Gastroesophageal sphincter (tissue), 3 donors: ENCODE measurements at regions not wholly inside any gene's neighbourhood (a gene's known extent, or its start where the extent isn't known, plus 50 kb on each side); places are given as distances from the start of the nearest gene placed in this dataset.

Experiments
- EP300 ChIP-seq: sonication (generic); formaldehyde crosslinking; IDR thresholded peaks from one replicate; pipeline ENCODE4 v1.6.1; 2017; ENCODE audit warnings: antibody characterized with exemption, mild to moderate bottlenecking
- POLR2A ChIP-seq, 2 donors: fragments of 450-650 bp; IDR thresholded peaks; one replicate each; pipeline ENCODE4 v1.6.1; 2017; ENCODE audit warnings: antibody characterized with exemption in 2 of 2, mild to moderate bottlenecking in 2 of 2, moderate library complexity in 1 of 2
- POLR2AphosphoS5 ChIP-seq: sonication (generic); formaldehyde crosslinking; IDR thresholded peaks from one replicate; pipeline ENCODE4 v1.6.1; 2017; ENCODE audit warnings: antibody characterized with exemption
- TF ChIP-seq, protein P1 (sequence below), 4 experiments: fragments of 200-600 bp in 2 of 4; fragments of 450-650 bp in 2 of 4; sonication (generic) in 1 of 4; IDR thresholded peaks; one replicate each; pipeline ENCODE4 v1.5.1; 2017 to 2019; ENCODE audit warnings: antibody characterized with exemption in 4 of 4, mild to moderate bottlenecking in 2 of 4, moderate library complexity in 2 of 4

DNA sequence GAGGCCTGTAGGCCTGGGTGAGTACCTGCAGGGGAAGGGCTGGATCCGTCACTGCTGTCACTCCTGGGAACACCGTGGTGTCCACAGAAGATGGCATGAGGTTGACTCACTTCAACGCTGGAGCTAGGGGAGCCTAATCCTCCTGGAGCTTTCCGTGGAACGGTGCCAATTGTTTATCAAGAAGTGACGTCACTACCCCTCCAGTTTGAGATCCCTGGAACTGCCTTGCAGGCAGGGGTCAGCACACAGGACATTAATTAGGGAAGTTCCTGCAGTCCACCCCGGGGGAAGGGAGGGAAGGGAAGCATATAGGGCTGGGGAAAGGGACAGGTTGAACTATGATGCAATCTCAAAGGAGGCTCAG, 408.6 kb downstream of the GALR1 start:
- TF ChIP-seq, protein P1, sequence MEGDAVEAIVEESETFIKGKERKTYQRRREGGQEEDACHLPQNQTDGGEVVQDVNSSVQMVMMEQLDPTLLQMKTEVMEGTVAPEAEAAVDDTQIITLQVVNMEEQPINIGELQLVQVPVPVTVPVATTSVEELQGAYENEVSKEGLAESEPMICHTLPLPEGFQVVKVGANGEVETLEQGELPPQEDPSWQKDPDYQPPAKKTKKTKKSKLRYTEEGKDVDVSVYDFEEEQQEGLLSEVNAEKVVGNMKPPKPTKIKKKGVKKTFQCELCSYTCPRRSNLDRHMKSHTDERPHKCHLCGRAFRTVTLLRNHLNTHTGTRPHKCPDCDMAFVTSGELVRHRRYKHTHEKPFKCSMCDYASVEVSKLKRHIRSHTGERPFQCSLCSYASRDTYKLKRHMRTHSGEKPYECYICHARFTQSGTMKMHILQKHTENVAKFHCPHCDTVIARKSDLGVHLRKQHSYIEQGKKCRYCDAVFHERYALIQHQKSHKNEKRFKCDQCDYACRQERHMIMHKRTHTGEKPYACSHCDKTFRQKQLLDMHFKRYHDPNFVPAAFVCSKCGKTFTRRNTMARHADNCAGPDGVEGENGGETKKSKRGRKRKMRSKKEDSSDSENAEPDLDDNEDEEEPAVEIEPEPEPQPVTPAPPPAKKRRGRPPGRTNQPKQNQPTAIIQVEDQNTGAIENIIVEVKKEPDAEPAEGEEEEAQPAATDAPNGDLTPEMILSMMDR (IDR thresholded peaks at IDR 0.05): no peak
- no peak for TF ChIP-seq POLR2A (IDR thresholded peaks at IDR 0.05)
- no peak for TF ChIP-seq EP300
- no peak for TF ChIP-seq POLR2AphosphoS5
